K562 (cell line): ENCODE measurements at regions not wholly inside any gene's neighbourhood (a gene's known extent, or its start where the extent isn't known, plus 50 kb on each side); places are given as distances from the start of the nearest gene placed in this dataset.

Experiments
- ATAC-seq: fragments of 200-7000 bp; cut with Tn5 transposase; 3 replicates; pipeline ENCODE4 v1.9.1; 2020; ENCODE audit warnings: moderate library complexity
- BruUV-seq: library from RNA; stranded (reverse); fragments of 400-500 nt; replicated peaks from 2 replicates; lab custom pipeline; 2021; lab: Mats Ljungman, UMichigan
- CTCF ChIA-PET: fragments of 300-600 bp; formaldehyde crosslinking; extraction: SDS; loops from one replicate; lab custom pipeline; 2021; ENCODE audit warnings: low intra/inter-chr PET ratio; lab: Yijun Ruan, JAX
- POLR2A ChIA-PET: fragments of 300-600, 350-650 bp; sonication (Branson Sonifier 250); formaldehyde crosslinking; extraction: SDS; loops from one replicate; lab custom pipeline; 2021; ENCODE audit warnings: antibody characterized with exemption, inconsistent platforms; lab: Yijun Ruan, JAX
- DNase-seq, 4 experiments: peaks; one replicate each; pipeline versions ENCODE4 v3.0.0 to v3.0.0-alpha.2; 2011 to 2018; ENCODE audit warnings: low spot score in 3 of 4, mixed read lengths in 3 of 4; ENCODE audit errors: extremely low read depth in 1 of 4
- FAIRE-seq: peaks from 2 replicates; lab custom pipeline; 2011; peaks lifted over from hg19 to GRCh38; lab: Jason Lieb, UNC
- H2AFZ ChIP-seq: 2 replicates; pipeline ENCODE4 v1.6.0; 2011; ENCODE audit warnings: low read depth, low read length, control low read depth, inconsistent platforms
- H3K27ac ChIP-seq: fragments of 200-600 bp; 3 replicates; pipeline ENCODE4 v1.8.0; 2011; ENCODE audit warnings: low read depth, mild to moderate bottlenecking, control low read depth, inconsistent platforms, low read length, moderate library complexity, mixed read lengths; ENCODE audit errors: extremely low read depth
- H3K27me3 ChIP-seq, 2 experiments: fragments of 300-600 bp in 1 of 2; 2 replicates in 1 of 2; 3 replicates in 1 of 2; pipeline versions ENCODE4 v1.6.0 to v1.8.0; 2011; ENCODE audit warnings: inconsistent platforms in 2 of 2, low read length in 2 of 2, mild to moderate bottlenecking in 1 of 2, mixed read lengths in 1 of 2, moderate library complexity in 1 of 2; ENCODE audit not compliant: control insufficient read depth in 2 of 2, insufficient read depth in 2 of 2
- H3K36me3 ChIP-seq: fragments of 300-600 bp; 3 replicates; pipeline ENCODE4 v1.8.0; 2011; ENCODE audit warnings: mild to moderate bottlenecking, low read length, inconsistent platforms; ENCODE audit not compliant: control insufficient read depth, insufficient read depth
- H3K4me1 ChIP-seq, 2 experiments: fragments of 200-600 bp in 1 of 2; replicated peaks in 1 of 2; 2 replicates in 1 of 2; 3 replicates in 1 of 2; pipeline versions ENCODE4 v1.5.1 to v1.8.0; 2011; ENCODE audit warnings: inconsistent platforms in 2 of 2, low read length in 2 of 2, mild to moderate bottlenecking in 1 of 2, mixed read lengths in 1 of 2, moderate library complexity in 1 of 2; ENCODE audit not compliant: control insufficient read depth in 2 of 2, insufficient read depth in 2 of 2
- H3K4me2 ChIP-seq: 2 replicates; pipeline ENCODE4 v1.6.1; 2011; ENCODE audit warnings: low read length, control low read depth, inconsistent platforms, mixed read lengths; ENCODE audit not compliant: insufficient read depth
- H3K4me3 ChIP-seq: fragments of 200-600 bp; sonication (generic), shearing (Covaris generic); 2 replicates; pipeline ENCODE4 v1.5.1; 2016; ENCODE audit warnings: control low read depth, inconsistent platforms
- H3K79me2 ChIP-seq: fragments of 200-600 bp; 3 replicates; pipeline ENCODE4 v1.8.0; 2011; ENCODE audit warnings: low read length, inconsistent platforms; ENCODE audit not compliant: control insufficient read depth, insufficient read depth
- H3K9ac ChIP-seq, 2 experiments: 2 replicates each; pipeline versions ENCODE4 v1.6.0 to v1.6.1; 2011; ENCODE audit warnings: low read depth in 2 of 2, low read length in 2 of 2, control low read depth in 1 of 2, inconsistent platforms in 1 of 2, mild to moderate bottlenecking in 1 of 2, mixed read lengths in 1 of 2; ENCODE audit not compliant: insufficient read depth in 1 of 2
- H3K9me1 ChIP-seq: one replicate; pipeline ENCODE4 v1.6.0; 2011; ENCODE audit warnings: inconsistent platforms, mild to moderate bottlenecking, low read length, moderate library complexity; ENCODE audit not compliant: control insufficient read depth, insufficient read depth
- H3K9me3 ChIP-seq: replicated peaks from 2 replicates; pipeline ENCODE4 v1.5.1; 2011; ENCODE audit warnings: low read depth, low read length, inconsistent platforms; ENCODE audit not compliant: control insufficient read depth, insufficient read depth
- H4K20me1 ChIP-seq: replicated peaks from 2 replicates; pipeline ENCODE4 v1.6.1; 2011; ENCODE audit warnings: low read length, inconsistent platforms, mixed read lengths; ENCODE audit not compliant: control insufficient read depth, insufficient read depth
- CBX3 ChIP-seq, 2 experiments: IDR thresholded peaks; 1 replicate in 1 of 2; 2 replicates in 1 of 2; pipeline ENCODE4 v1.6.1; 2012; ENCODE audit warnings: inconsistent platforms in 2 of 2, low read length in 2 of 2, borderline replicate concordance in 1 of 2, control low read depth in 1 of 2
- FOXJ3 ChIP-seq: sonication (generic); formaldehyde crosslinking; IDR thresholded peaks from 2 replicates; pipeline ENCODE4 v1.4.0; 2020; ENCODE audit warnings: mild to moderate bottlenecking, missing genetic modification reagents
- FOXP1 ChIP-seq: sonication (generic); formaldehyde crosslinking; IDR thresholded peaks from 2 replicates; pipeline ENCODE4 v1.8.0; 2022; ENCODE audit warnings: mild to moderate bottlenecking, missing genetic modification reagents
- HEY1 ChIP-seq: fragments of 250-450 bp; sonication (Bioruptor Pico); IDR thresholded peaks from 2 replicates; pipeline ENCODE4 v1.5.0; 2020; ENCODE audit warnings: mild to moderate bottlenecking, moderate library complexity, borderline replicate concordance
- KDM1A ChIP-seq, 2 experiments: fragments of 450-650 bp; IDR thresholded peaks; 2 replicates each; pipeline ENCODE4 v1.6.1; 2016; ENCODE audit warnings: mild to moderate bottlenecking in 2 of 2
- MNT ChIP-seq, 2 experiments: fragments of 450-650 bp; conservative IDR thresholded peaks; 2 replicates each; pipeline ENCODE4 v1.6.1; 2017; ENCODE audit warnings: mild to moderate bottlenecking in 2 of 2, moderate library complexity in 2 of 2
- PATZ1 ChIP-seq: fragments of 250-450 bp; sonication (Bioruptor Pico); IDR thresholded peaks from 2 replicates; pipeline ENCODE4 v1.5.0; 2020; ENCODE audit warnings: mild to moderate bottlenecking, borderline replicate concordance
- PPARD ChIP-seq: fragments of 250-450 bp; sonication (Bioruptor Pico); IDR thresholded peaks from 2 replicates; pipeline ENCODE4 v1.8.0; 2022; ENCODE audit warnings: inconsistent platforms, mild to moderate bottlenecking, moderate library complexity
- RBFOX2 ChIP-seq: fragments of 200-400 bp; formaldehyde crosslinking; IDR thresholded peaks from 2 replicates; pipeline ENCODE4 v1.6.1; 2017; ENCODE audit warnings: low read depth, mild to moderate bottlenecking, low read length, moderate library complexity
- SRF ChIP-seq, 2 experiments: fragments of 250-450, 450-650 bp in 1 of 2; sonication (Bioruptor Pico) in 1 of 2; sonication (generic) in 1 of 2; formaldehyde crosslinking; IDR thresholded peaks; 2 replicates each; pipeline versions ENCODE4 v1.5.0 to v1.5.1; 2020 to 2022; ENCODE audit warnings: mild to moderate bottlenecking in 1 of 2, missing genetic modification reagents in 1 of 2
- ZNF316 ChIP-seq: fragments of 450-650 bp; IDR thresholded peaks from 2 replicates; pipeline ENCODE4 v1.6.1; 2016
- ZNF589 ChIP-seq: fragments of 200-800 bp; sonication (Bioruptor generic); IDR thresholded peaks from 2 replicates; pipeline ENCODE4 v1.6.1; 2016; ENCODE audit warnings: low read depth, missing genetic modification characterization, missing compliant biosample characterization
- ZNF707 ChIP-seq: fragments of 250-450 bp; sonication (Bioruptor Pico); conservative IDR thresholded peaks from 2 replicates; pipeline ENCODE4 v1.8.0; 2022; ENCODE audit warnings: inconsistent platforms, mild to moderate bottlenecking, moderate library complexity
- WGBS: fragments of 100-300 bp; shearing (Covaris generic); methylation state at CpG from one replicate; pipeline ENCODE4 v1.1.6; 2016; ENCODE audit warnings: low coverage, mixed read lengths; ENCODE audit not compliant: insufficient coverage; ENCODE audit errors: missing lambda C conversion rate; 5-methylcytosine and 5-hydroxymethylcytosine counted together
- in situ Hi-C: fragments of 300-500 bp; cut with MboI; formaldehyde crosslinking; loops from 4 replicates; pipeline ENCODE4 v1.15.0; 2018; ENCODE audit warnings: inconsistent platforms, mixed read lengths
- intact Hi-C: fragments of 100-400 bp; cut with micrococcal nuclease; formaldehyde crosslinking; loops from 2 replicates; pipeline ENCODE4 v1.14.2; 2022

GRCh38 chr2:22600999-22601398 is 784.0 kb upstream of the KLHL29 start (continued):
- TF ChIP-seq MNT (conservative IDR thresholded peaks at IDR 0.05): no peak

GRCh38 chr2:22604136-22604535 is 780.8 kb upstream of the KLHL29 start:
- no peaks in the 10 kb centered on the region for H4K20me1 ChIP-seq
- H3K4me1 ChIP-seq: no peaks in the 10 kb centered on the region
- no peaks in the 10 kb centered on the region for H3K36me3 ChIP-seq
- DNase-seq (no peak), FAIRE-seq (no peak), ATAC-seq (no peak)
- ChIA-PET CTCF (no interaction called here), POLR2A (no interaction called here)
- intact Hi-C loops (no loop called here), in situ Hi-C loops (no loop called here)
- no peaks in the 10 kb centered on the region for H3K9me1 ChIP-seq
- no peaks in the 10 kb centered on the region for H3K27me3 ChIP-seq
- no peak overlapping the region for H2AFZ ChIP-seq
- H3K27ac ChIP-seq: no peak overlapping the region
- no peak overlapping the region for H3K4me2 ChIP-seq
- no peaks in the 10 kb centered on the region for H3K79me2 ChIP-seq
- 1% methylated on average over 4 of the region's 4 CpGs for WGBS
- no peaks in the 10 kb centered on the region for H3K9me3 ChIP-seq
- H3K9ac ChIP-seq: no peak overlapping the region
- peak; percentile 3; the same call in 1 of the 2 replicates for TF ChIP-seq ZNF316
- no peak for TF ChIP-seq HEY1
- BruUV-seq: no TSS peak
- H3K4me3 ChIP-seq: no peak overlapping the region

DNA sequence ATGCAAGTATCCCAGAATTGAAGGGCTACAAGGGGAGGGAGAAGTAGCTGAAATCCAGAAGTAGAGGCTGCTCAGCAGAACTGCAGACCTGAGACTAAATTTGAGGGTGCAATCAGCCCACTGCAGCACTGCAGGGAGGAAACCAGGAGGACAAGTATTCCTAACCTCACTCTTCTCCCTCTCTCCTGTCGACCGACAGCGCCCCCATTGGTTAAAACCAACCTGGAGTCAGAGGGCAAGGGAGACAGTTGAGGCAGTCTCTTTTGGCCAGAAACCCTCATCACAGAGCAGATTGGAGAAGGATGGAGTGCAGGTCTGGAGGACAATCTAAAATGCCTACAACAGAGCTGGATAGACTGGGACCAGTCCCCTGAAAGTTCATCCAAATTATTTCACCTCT is 768.9 kb upstream of the KLHL29 start:
- DNase-seq: no peak
- H3K4me2 ChIP-seq: no peak overlapping the region
- CTCF ChIA-PET: no interaction called here
- H2AFZ ChIP-seq: no peak overlapping the region
- H3K27ac ChIP-seq: no peak overlapping the region
- no peak for FAIRE-seq
- H3K9me3 ChIP-seq: no peaks in the 10 kb centered on the region
- H3K36me3 ChIP-seq: no peaks in the 10 kb centered on the region
- no peak for ATAC-seq
- H3K4me1 ChIP-seq: no peaks in the 10 kb centered on the region
- H4K20me1 ChIP-seq: no peaks in the 10 kb centered on the region
- H3K4me3 ChIP-seq: no peak overlapping the region
- intact Hi-C loops (no loop called here), in situ Hi-C loops (no loop called here)
- H3K9ac ChIP-seq: no peak overlapping the region
- no TSS peak for BruUV-seq
- no peaks in the 10 kb centered on the region for H3K27me3 ChIP-seq
- H3K9me1 ChIP-seq: no peaks in the 10 kb centered on the region
- 0% methylated on average over 3 of the region's 3 CpGs for WGBS
- H3K79me2 ChIP-seq: no peaks in the 10 kb centered on the region
- POLR2A ChIA-PET: no interaction called here
- TF ChIP-seq ZNF707 (CRISPR knock-in tag) (no peak), KDM1A (IDR thresholded peaks at IDR 0.05) (no peak), FOXP1 (no peak), ZNF589 (CRISPR knock-in tag) (no peak), FOXJ3 (CRISPR knock-in tag) (no peak), CBX3 (IDR thresholded peaks at IDR 0.05; ENCODE audit: borderline replicate concordance in 1 of 2, low read length in 2 of 2) (no peak), SRF (CRISPR knock-in tag; IDR thresholded peaks at IDR 0.05) (no peak), RBFOX2 (no peak), PPARD (CRISPR knock-in tag) (no peak), PATZ1 (CRISPR knock-in tag) (no peak)
